C4-2B (cell line): ENCODE measurements at regions not wholly inside any gene's neighbourhood (a gene's known extent, or its start where the extent isn't known, plus 50 kb on each side); places are given as distances from the start of the nearest gene placed in this dataset.

Source experiments
- H3K27ac ChIP-seq: fragments of 450-650 bp; 2 replicates; pipeline ENCODE4 v1.5.1; 2017
- CTCF ChIP-seq: fragments of 450-650 bp; conservative IDR thresholded peaks from 2 replicates; pipeline ENCODE4 v1.5.1; 2017; ENCODE audit warnings: mild to moderate bottlenecking
- ZFX ChIP-seq: fragments of 450-650 bp; IDR thresholded peaks from 2 replicates; pipeline ENCODE4 v1.6.1; 2017

GRCh38 chr20:6683021-6683977 lies 84.2 kb upstream of the BMP2 start:
- H3K27ac ChIP-seq: no peak overlapping the region
- no peak for TF ChIP-seq CTCF
- TF ChIP-seq ZFX: no peak

GRCh38 chr20:6680854-6681253 lies 86.6 kb upstream of the BMP2 start:
- no peak overlapping the region for H3K27ac ChIP-seq
- no peak for TF ChIP-seq ZFX
- no peak for TF ChIP-seq CTCF

- TF ChIP-seq CTCF: no peak
- no peak for TF ChIP-seq ZFX
- H3K27ac ChIP-seq: no peak overlapping the region
These were observed 87.0 kb upstream of the BMP2 start for GRCh38 chr20:6680441-6680840.

GRCh38 chr20:6679086-6679485 lies 88.4 kb upstream of the BMP2 start:
- no peak overlapping the region for H3K27ac ChIP-seq
- TF ChIP-seq CTCF (no peak), ZFX (no peak)

GRCh38 chr20:6678101-6678500 lies 89.4 kb upstream of the BMP2 start:
- no peak overlapping the region for H3K27ac ChIP-seq
- no peak for TF ChIP-seq ZFX
- no peak for TF ChIP-seq CTCF

GRCh38 chr20:6674831-6675230 lies 92.7 kb upstream of the BMP2 start:
- TF ChIP-seq ZFX (no peak), CTCF (no peak)
- no peak overlapping the region for H3K27ac ChIP-seq

- no peak for TF ChIP-seq CTCF
- no peak for TF ChIP-seq ZFX
- H3K27ac ChIP-seq: no peak overlapping the region
These were observed 94.4 kb upstream of the BMP2 start for GRCh38 chr20:6673071-6673470.
